PC-9 (cell line): ENCODE measurements at regions not wholly inside any gene's neighbourhood (a gene's known extent, or its start where the extent isn't known, plus 50 kb on each side); places are given as distances from the start of the nearest gene placed in this dataset.
"Not testable (repeated sequence)": the region's sequence is repeated elsewhere in the genome, so short reads cannot be mapped to it uniquely, and the experiment has no call there.

Experiments
- CTCF ChIP-seq: fragments of 200-600 bp; sonication (generic); conservative IDR thresholded peaks from 2 replicates; pipeline ENCODE4 v1.6.1; 2017; ENCODE audit warnings: mixed run types, antibody characterized with exemption, mild to moderate bottlenecking, moderate library complexity
- EZH2 ChIP-seq: fragments of 200-600 bp; sonication (generic); IDR thresholded peaks from 2 replicates; pipeline ENCODE4 v1.8.0; 2017; ENCODE audit warnings: antibody characterized with exemption, low read depth

GRCh38 chr2:142792328-142792727, 85.1 kb upstream of the KYNU start:
- TF ChIP-seq CTCF, EZH2: not testable (repeated sequence)
